Psoas muscle (tissue), 7 donors: ENCODE measurements at regions not wholly inside any gene's neighbourhood (a gene's known extent, or its start where the extent isn't known, plus 50 kb on each side); places are given as distances from the start of the nearest gene placed in this dataset.

Experiments used
- ATAC-seq, 4 donors: fragments of 200-7000 bp; cut with Tn5 transposase; one replicate each; pipeline ENCODE4 v1.9.1; 2020; ENCODE audit warnings: moderate library complexity in 3 of 4, mild to moderate bottlenecking in 2 of 4
- DNase-seq, 2 donors: peaks; one replicate each; pipeline ENCODE4 v3.0.0-alpha.2; 2020
- H3K27ac ChIP-seq: fragments of 200-600 bp; one replicate; pipeline ENCODE4 v1.8.0; 2022
- H3K27me3 ChIP-seq, 3 donors: fragments of 200-600 bp in 1 of 3; one replicate each; pipeline versions ENCODE4 v1.6.1 to v1.8.0; 2013 to 2022; ENCODE audit warnings: low read length in 2 of 3, mild to moderate bottlenecking in 2 of 3, moderate library complexity in 1 of 3; ENCODE audit not compliant: insufficient read depth in 3 of 3
- H3K36me3 ChIP-seq, 2 donors: fragments of 200-600 bp in 1 of 2; one replicate each; pipeline versions ENCODE4 v1.6.1 to v1.8.0; 2013 to 2022; ENCODE audit warnings: low read depth in 1 of 2, mild to moderate bottlenecking in 1 of 2, moderate library complexity in 1 of 2; ENCODE audit not compliant: insufficient read depth in 1 of 2
- H3K4me1 ChIP-seq: fragments of 200-600 bp; one replicate; pipeline ENCODE4 v1.8.0; 2022
- H3K4me3 ChIP-seq: fragments of 200-600 bp; one replicate; pipeline ENCODE4 v1.8.0; 2022; ENCODE audit warnings: mild to moderate bottlenecking
- H3K9me3 ChIP-seq: fragments of 200-600 bp; one replicate; pipeline ENCODE4 v1.8.0; 2022
- WGBS, 3 donors: extraction: QIAGEN DNeasy Blood & Tissue Kit; methylation state at CpG; one replicate each; pipeline versions ENCODE4 v1.1.6 to v1.1.7; 2013; 5-methylcytosine and 5-hydroxymethylcytosine counted together
- intact Hi-C, 2 donors: fragments of 100-400 bp; cut with DNase I; formaldehyde crosslinking; loops; one replicate each; pipeline versions ENCODE4 v1.11.0 to v1.14.2; 2022
- TF ChIP-seq, protein P1 (sequence below): fragments of 200-600 bp; IDR thresholded peaks from one replicate; pipeline ENCODE4 v1.8.0; 2022; ENCODE audit warnings: antibody characterized with exemption
- donor health status: healthy with polysubstance abuse.
- donor health status: DM: no; HTN: no; CAD: no; lungs with moderate emphysema.
- donor health status: Bipolar disorder and iron deficiency.
- donor health status: healthy.
- donor health status: DM: yes; HTN: yes; CAD: no.
- donor health status: DM: no; HTN: no; CAD: no.
- donor health status: DM: yes; HTN: yes; CAD: no.

- H3K27me3 ChIP-seq = no peaks in the 10 kb centered on the region
- no peak for ATAC-seq
- WGBS, 3 donors = 68 to 85% (median 81%) methylated on average over 1 of the region's 1 CpG
- no peak overlapping the region for H3K27ac ChIP-seq
- H3K4me3 ChIP-seq = no peak overlapping the region
- TF ChIP-seq, protein P1, sequence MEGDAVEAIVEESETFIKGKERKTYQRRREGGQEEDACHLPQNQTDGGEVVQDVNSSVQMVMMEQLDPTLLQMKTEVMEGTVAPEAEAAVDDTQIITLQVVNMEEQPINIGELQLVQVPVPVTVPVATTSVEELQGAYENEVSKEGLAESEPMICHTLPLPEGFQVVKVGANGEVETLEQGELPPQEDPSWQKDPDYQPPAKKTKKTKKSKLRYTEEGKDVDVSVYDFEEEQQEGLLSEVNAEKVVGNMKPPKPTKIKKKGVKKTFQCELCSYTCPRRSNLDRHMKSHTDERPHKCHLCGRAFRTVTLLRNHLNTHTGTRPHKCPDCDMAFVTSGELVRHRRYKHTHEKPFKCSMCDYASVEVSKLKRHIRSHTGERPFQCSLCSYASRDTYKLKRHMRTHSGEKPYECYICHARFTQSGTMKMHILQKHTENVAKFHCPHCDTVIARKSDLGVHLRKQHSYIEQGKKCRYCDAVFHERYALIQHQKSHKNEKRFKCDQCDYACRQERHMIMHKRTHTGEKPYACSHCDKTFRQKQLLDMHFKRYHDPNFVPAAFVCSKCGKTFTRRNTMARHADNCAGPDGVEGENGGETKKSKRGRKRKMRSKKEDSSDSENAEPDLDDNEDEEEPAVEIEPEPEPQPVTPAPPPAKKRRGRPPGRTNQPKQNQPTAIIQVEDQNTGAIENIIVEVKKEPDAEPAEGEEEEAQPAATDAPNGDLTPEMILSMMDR = no peak
- DNase-seq = no peak
- no peaks in the 10 kb centered on the region for H3K9me3 ChIP-seq
- H3K36me3 ChIP-seq = no peaks in the 10 kb centered on the region
- intact Hi-C loops = no loop called here
- H3K4me1 ChIP-seq = peaks cover 9% of the 10 kb centered on the region
These were observed 483.4 kb downstream of the ZNF608 start for GRCh38 chr5:124262991-124263571.

GRCh38 chr5:124262470-124262869 lies 484.0 kb downstream of the ZNF608 start:
- H3K4me1 ChIP-seq = peaks cover 9% of the 10 kb centered on the region
- no peaks in the 10 kb centered on the region for H3K9me3 ChIP-seq
- no peaks in the 10 kb centered on the region for H3K36me3 ChIP-seq
- TF ChIP-seq, protein P1 = no peak
- 33 to 35% (median 35%) methylated on average over 6 of the region's 6 CpGs for WGBS, 3 donors
- ATAC-seq (no peak), DNase-seq (no peak)
- intact Hi-C loops = no loop called here
- H3K4me3 ChIP-seq = no peak overlapping the region
- no peak overlapping the region for H3K27ac ChIP-seq
- no peaks in the 10 kb centered on the region for H3K27me3 ChIP-seq

DNA sequence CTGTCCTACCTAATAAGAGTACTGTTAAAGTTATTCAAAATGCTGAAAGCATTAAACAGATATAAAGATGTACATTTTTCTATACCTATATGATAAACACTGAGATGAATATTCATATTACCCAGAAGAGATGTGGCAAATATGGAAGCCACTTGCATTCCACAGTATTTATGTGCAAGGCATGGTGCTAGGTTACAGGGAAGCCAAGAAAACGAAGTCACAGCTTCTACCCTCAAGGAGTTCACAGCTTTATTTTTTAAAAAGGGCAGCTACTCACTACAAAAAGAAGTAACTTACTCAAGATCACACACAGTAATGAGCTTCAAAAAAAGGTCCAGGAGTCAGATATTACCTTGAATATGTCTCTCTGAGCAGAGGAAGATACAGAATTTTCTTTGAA lies 484.6 kb downstream of the ZNF608 start:
- DNase-seq (no peak), ATAC-seq (no peak)
- Histone ChIP-seq H3K27ac (no peak overlapping the region), H3K27me3 (no peaks in the 10 kb centered on the region), H3K36me3 (no peaks in the 10 kb centered on the region), H3K4me1 (peaks cover 9% of the 10 kb centered on the region), H3K4me3 (no peak overlapping the region), H3K9me3 (no peaks in the 10 kb centered on the region)
- TF ChIP-seq, protein P1 = no peak
- intact Hi-C loops = no loop called here
- 51 to 82% (median 53%) methylated on average over 1 of the region's 1 CpG for WGBS, 3 donors

DNA sequence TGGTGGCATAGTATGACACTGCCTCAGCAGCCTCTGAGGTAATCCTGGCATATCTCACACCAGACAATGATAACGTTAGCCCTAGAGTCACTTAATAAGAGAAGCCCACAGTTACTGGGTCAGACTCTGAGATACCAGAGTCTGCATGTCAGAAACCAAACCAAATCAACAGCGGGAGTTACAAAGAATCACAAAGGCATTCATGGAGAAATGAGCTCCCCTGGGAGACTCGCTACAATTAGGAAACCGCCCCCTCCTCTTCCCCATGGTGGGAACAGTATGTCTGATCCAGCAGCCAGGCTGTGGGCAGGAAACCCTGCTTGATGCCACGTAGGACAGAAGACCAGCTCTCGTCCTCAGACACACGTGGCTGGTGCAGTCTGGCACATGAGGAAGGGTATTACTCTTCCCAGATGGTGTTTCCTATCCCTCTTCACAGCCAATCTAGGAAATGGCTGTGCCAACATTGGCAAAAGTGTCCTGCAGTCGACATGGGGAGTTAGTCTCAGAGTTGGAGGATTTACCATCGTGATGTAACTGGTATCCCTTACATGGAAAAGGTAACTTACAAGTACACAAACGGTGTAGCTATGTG lies 485.4 kb downstream of the ZNF608 start:
- H3K36me3 ChIP-seq = no peaks in the 10 kb centered on the region
- WGBS, 3 donors = 23 to 42% (median 29%) methylated on average over 10 of the region's 10 CpGs
- no peaks in the 10 kb centered on the region for H3K27me3 ChIP-seq
- H3K9me3 ChIP-seq = no peaks in the 10 kb centered on the region
- ATAC-seq (no peak), DNase-seq (no peak)
- no peak overlapping the region for H3K27ac ChIP-seq
- H3K4me1 ChIP-seq = peaks cover 9% of the 10 kb centered on the region
- TF ChIP-seq, protein P1 = no peak
- H3K4me3 ChIP-seq = no peak overlapping the region
- intact Hi-C loops = no loop called here

DNA sequence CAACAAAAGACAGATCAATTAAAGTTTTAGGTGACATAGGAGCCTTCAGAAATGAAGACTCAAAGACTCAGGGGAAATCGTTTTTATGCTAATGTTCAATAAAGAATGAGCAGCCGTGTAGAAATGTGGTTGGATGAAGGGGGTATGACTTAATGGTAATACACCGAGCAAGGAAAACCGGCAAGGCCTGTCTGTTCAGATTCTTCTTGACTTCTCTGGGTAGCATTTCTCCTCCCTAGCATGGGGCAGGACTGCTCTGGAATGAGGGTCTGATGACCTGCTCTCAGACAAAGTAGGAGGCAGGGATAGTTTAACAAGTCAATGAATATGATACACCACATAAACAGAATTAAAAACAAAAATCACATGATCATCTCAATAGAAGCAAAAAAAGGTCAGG lies 487.4 kb downstream of the ZNF608 start:
- H3K27ac ChIP-seq = no peak overlapping the region
- intact Hi-C loops = no loop called here
- DNase-seq (no peak), ATAC-seq (no peak)
- H3K4me1 ChIP-seq = peaks cover 9% of the 10 kb centered on the region
- H3K9me3 ChIP-seq = no peaks in the 10 kb centered on the region
- no peaks in the 10 kb centered on the region for H3K36me3 ChIP-seq
- no peak overlapping the region for H3K4me3 ChIP-seq
- TF ChIP-seq, protein P1 = no peak
- 96 to 97% (median 97%) methylated on average over 4 of the region's 4 CpGs for WGBS, 3 donors
- H3K27me3 ChIP-seq = no peaks in the 10 kb centered on the region
